Adrenal gland (tissue), 9 donors: ENCODE measurements at regions not wholly inside any gene's neighbourhood (a gene's known extent, or its start where the extent isn't known, plus 50 kb on each side); places are given as distances from the start of the nearest gene placed in this dataset.

ENCODE experiments used
- DNase-seq, 7 donors: peaks; one replicate each; pipeline ENCODE4 v3.0.0-alpha.2; 2019 to 2020
- H3K27ac ChIP-seq, 5 donors: fragments of 200-600 bp; sonication (generic) in 4 of 5; 1 replicate in 3 of 5; 2 replicates in 2 of 5; pipeline versions ENCODE4 v1.5.1 to v1.8.0; 2016 to 2020; ENCODE audit warnings: mild to moderate bottlenecking in 1 of 5
- H3K27me3 ChIP-seq: fragments of 200-600 bp; 2 replicates; pipeline ENCODE4 v1.8.0; 2021
- H3K36me3 ChIP-seq, 2 donors: fragments of 200-600 bp; replicated peaks in 1 of 2; 1 replicate in 1 of 2; 2 replicates in 1 of 2; pipeline versions ENCODE4 v1.5.1 to v1.8.0; 2018 to 2022
- H3K4me1 ChIP-seq, 2 donors: fragments of 200-600 bp; replicated peaks in 1 of 2; 1 replicate in 1 of 2; 2 replicates in 1 of 2; pipeline versions ENCODE4 v1.5.1 to v1.8.0; 2018 to 2021
- H3K4me3 ChIP-seq, 4 donors: fragments of 200-600 bp; sonication (generic) in 3 of 4; one replicate each; pipeline ENCODE4 v1.5.1; 2016 to 2018
- H3K9me3 ChIP-seq, 3 donors: fragments of 200-600 bp; sonication (generic) in 1 of 3; replicated peaks in 1 of 3; 1 replicate in 2 of 3; 2 replicates in 1 of 3; pipeline versions ENCODE4 v1.5.1 to v1.8.0; 2016 to 2021
- POLR2A ChIP-seq, 2 donors: fragments of 450-650 bp; IDR thresholded peaks; one replicate each; pipeline ENCODE4 v1.6.1; 2017; ENCODE audit warnings: antibody characterized with exemption in 2 of 2, mild to moderate bottlenecking in 2 of 2, moderate library complexity in 1 of 2
- WGBS, 4 donors: extraction: QIAGEN DNeasy Blood & Tissue Kit in 2 of 4; methylation state at CpG; one replicate each; pipeline versions ENCODE4 v1.1.5 to v1.1.7; 2013 to 2017; 5-methylcytosine and 5-hydroxymethylcytosine counted together
- intact Hi-C, 2 donors: fragments of 100-400 bp; cut with DNase I; formaldehyde crosslinking; loops; one replicate each; pipeline versions ENCODE4 v1.14.1 to v1.15.0; 2022 to 2023
- TF ChIP-seq, protein P1 (sequence below), 6 experiments: fragments of 450-650 bp in 4 of 6; fragments of 200-600 bp in 2 of 6; sonication (generic) in 1 of 6; IDR thresholded peaks; 1 replicate in 5 of 6; 2 replicates in 1 of 6; pipeline versions ENCODE4 v1.5.1 to v1.8.0; 2016 to 2021; ENCODE audit warnings: antibody characterized with exemption in 6 of 6, mild to moderate bottlenecking in 2 of 6, moderate library complexity in 1 of 6
- donor health status: healthy with polysubstance abuse.
- donor health status: Bipolar disorder and iron deficiency.
- donor health status: DM: yes; HTN: yes; CAD: no.
- donor health status: DM: no; HTN: no; CAD: no.
- donor health status: DM: no; HTN: no; CAD: no.

DNA sequence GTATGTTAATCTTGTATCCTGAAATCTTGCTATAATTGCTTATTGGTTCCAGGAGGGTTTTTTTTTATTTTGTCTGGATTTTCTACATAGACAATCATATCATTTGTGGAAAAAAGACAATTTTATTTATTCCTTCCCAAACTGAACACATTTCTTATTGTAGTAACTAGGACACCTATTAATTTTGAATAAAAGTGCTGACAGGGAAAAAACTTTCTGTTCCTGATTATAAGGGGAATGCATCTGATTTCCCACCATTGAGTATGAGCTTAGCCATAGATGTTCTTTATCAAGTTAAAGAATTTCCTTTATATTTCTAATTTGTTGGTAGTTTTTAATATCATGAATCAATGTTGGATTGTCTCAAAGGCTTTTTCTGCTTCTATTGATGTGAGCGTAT, 460.7 kb upstream of the CNTN3 start:
- H3K36me3 ChIP-seq, result no peaks in the 10 kb centered on the region
- intact Hi-C loops, result no loop called here
- TF ChIP-seq, protein P1, sequence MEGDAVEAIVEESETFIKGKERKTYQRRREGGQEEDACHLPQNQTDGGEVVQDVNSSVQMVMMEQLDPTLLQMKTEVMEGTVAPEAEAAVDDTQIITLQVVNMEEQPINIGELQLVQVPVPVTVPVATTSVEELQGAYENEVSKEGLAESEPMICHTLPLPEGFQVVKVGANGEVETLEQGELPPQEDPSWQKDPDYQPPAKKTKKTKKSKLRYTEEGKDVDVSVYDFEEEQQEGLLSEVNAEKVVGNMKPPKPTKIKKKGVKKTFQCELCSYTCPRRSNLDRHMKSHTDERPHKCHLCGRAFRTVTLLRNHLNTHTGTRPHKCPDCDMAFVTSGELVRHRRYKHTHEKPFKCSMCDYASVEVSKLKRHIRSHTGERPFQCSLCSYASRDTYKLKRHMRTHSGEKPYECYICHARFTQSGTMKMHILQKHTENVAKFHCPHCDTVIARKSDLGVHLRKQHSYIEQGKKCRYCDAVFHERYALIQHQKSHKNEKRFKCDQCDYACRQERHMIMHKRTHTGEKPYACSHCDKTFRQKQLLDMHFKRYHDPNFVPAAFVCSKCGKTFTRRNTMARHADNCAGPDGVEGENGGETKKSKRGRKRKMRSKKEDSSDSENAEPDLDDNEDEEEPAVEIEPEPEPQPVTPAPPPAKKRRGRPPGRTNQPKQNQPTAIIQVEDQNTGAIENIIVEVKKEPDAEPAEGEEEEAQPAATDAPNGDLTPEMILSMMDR (IDR thresholded peaks at IDR 0.05), result no peak
- no peak for TF ChIP-seq POLR2A (IDR thresholded peaks at IDR 0.05)
- no peak overlapping the region for H3K4me3 ChIP-seq
- no peak overlapping the region for H3K27ac ChIP-seq
- no peaks in the 10 kb centered on the region for H3K9me3 ChIP-seq
- H3K27me3 ChIP-seq, result no peaks in the 10 kb centered on the region
- no peak for DNase-seq
- H3K4me1 ChIP-seq, result no peaks in the 10 kb centered on the region
- 93 to 98% (median 97%) methylated on average over 1 of the region's 1 CpG for WGBS, 4 donors

DNA sequence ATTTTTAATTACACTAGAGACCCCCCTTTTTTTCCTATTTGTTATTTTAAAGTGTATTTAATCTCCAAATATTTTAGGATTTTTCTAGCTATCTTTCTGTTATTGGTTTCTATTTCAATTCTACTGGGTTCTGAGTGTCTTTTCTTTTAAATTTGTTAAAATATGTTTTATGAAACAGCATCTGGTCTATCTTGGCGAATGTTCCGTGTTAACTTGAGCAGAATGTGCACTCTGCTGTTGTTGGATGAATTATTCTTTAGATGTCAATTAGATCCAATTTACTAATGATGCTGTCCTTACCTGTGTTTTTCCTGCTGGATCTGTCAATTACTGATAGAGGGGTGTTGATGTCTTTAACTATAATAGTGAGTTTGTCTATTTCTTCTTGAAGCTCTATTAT, 462.0 kb upstream of the CNTN3 start:
- no peak overlapping the region for H3K27ac ChIP-seq
- DNase-seq, result no peak
- no peak overlapping the region for H3K4me3 ChIP-seq
- no peaks in the 10 kb centered on the region for H3K9me3 ChIP-seq
- 71 to 80% (median 74%) methylated on average over 2 of the region's 2 CpGs for WGBS, 4 donors
- H3K36me3 ChIP-seq, result no peaks in the 10 kb centered on the region
- no peaks in the 10 kb centered on the region for H3K4me1 ChIP-seq
- TF ChIP-seq POLR2A (IDR thresholded peaks at IDR 0.05), result no peak
- TF ChIP-seq, protein P1 (IDR thresholded peaks at IDR 0.05), result no peak
- intact Hi-C loops, result no loop called here
- no peaks in the 10 kb centered on the region for H3K27me3 ChIP-seq

DNA sequence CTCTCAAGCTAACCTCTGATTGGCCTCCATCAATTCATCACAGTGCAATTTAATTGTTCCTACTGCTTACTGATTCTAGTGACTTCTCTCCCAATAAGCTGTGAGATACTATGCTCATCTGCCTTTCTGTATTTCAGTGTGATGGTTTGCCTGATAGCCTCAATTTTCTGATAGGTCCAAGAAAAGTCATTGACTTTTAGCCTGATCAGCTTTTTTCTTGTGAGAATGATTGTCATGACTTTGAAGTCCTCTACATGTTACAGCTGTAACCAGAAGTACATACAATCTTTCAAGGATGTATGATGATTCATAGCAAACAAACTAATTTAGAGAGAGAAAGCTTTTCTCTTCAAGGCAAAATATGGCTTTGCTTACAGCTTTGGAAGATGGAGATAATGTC, 463.8 kb upstream of the CNTN3 start:
- intact Hi-C loops, result no loop called here
- Histone ChIP-seq H3K4me1 (no peaks in the 10 kb centered on the region), H3K36me3 (no peaks in the 10 kb centered on the region), H3K27ac (no peak overlapping the region), H3K9me3 (no peaks in the 10 kb centered on the region), H3K4me3 (no peak overlapping the region), H3K27me3 (no peaks in the 10 kb centered on the region)
- DNase-seq, result no peak
- no peak for TF ChIP-seq POLR2A (IDR thresholded peaks at IDR 0.05)
- TF ChIP-seq, protein P1 (IDR thresholded peaks at IDR 0.05), result no peak

DNA sequence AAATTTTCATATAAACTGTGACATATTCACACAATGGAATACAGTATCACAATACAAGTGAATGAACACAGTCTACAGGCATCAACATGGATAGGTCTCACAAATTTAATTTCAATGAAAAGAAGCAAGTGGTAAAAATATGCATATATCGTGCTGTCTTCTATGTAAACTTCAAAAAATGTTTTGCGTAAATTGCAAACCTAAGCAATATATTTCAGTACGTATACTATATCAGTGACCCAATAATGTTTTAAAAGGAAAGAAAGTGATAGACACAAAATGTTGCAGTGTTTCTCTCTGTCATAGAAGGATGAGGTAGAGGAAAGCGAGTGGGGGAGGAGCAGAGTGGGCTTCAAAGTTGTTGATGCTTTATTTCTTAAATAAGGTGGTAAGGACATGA, 468.4 kb upstream of the CNTN3 start:
- TF ChIP-seq, protein P1 (IDR thresholded peaks at IDR 0.05), result no peak
- no peak for TF ChIP-seq POLR2A (IDR thresholded peaks at IDR 0.05)
- H3K4me3 ChIP-seq, result no peak overlapping the region
- DNase-seq, result no peak
- 80 to 87% (median 81%) methylated on average over 4 of the region's 4 CpGs for WGBS, 4 donors
- no peak overlapping the region for H3K27ac ChIP-seq
- no peaks in the 10 kb centered on the region for H3K36me3 ChIP-seq
- no peaks in the 10 kb centered on the region for H3K9me3 ChIP-seq
- intact Hi-C loops, result no loop called here
- no peaks in the 10 kb centered on the region for H3K4me1 ChIP-seq
- H3K27me3 ChIP-seq, result no peaks in the 10 kb centered on the region
